ENCODE measurements at regions not wholly inside any gene's neighbourhood (a gene's known extent, or its start where the extent isn't known, plus 50 kb on each side); places are given as distances from the start of the nearest gene placed in this dataset.
"Not testable (repeated sequence)": the region's sequence is repeated elsewhere in the genome, so short reads cannot be mapped to it uniquely, and the experiment has no call there.

DNA sequence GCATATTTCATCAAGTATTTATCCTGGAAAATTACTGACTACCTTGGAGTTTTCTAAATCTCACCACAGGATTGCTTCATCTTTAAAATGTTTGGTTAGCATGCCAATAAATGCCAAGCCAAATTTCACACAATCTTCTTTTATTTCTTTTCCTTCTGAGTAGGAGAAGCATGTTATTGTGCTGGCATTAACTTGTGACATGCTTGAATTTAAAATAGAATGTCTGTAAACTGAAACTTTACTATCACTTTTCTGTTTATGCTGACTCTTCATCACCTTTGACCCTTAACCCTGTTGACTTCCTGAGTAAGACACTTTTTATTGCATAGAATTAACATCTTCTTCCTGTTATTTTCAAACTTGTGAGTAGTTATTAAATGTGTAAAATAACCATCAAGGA is 56.2 kb upstream of the LRRTM4 start:
- no peaks in the 10 kb centered on the region for H3K27me3 ChIP-seq

DNA sequence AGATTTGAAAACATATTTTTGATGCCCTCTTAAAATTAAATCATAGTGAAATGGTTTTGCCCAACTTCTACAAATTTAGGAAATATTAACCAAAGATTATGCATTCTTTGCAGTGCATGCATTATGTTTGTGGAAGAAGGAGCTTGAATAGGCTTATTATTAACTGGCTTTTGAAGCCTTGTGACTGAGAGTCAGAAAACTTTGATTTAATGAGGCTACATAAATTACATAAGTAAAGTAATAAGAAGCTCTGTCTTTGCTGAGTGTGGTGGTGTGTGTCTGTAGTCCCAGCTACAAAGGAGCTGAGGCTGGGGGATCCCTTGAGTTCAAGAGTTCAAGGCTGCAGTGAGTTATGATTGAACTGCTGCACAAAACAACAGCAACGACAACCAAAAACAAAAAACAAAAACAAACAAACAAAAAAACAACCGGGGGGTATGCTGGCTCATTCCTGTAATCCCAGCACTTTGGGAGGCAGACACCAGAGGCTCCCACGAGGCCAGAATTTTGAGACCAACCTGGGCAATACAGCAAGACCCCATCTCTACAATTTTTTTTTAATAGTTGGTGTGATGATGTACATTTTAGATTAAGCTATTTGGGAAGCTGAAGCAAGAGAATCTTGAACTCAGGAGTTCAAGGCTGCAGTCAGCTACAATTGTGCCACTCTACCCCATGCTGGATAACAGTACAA is 57.0 kb upstream of the LRRTM4 start:
- intact Hi-C loops (cut with DNase I), result no loop called here
- no peak overlapping the region for H3K4me3 ChIP-seq
- H3K27me3 ChIP-seq, result no peaks in the 10 kb centered on the region
- no peak overlapping the region for H3K27ac ChIP-seq
- H3K4me1 ChIP-seq, result no peaks in the 10 kb centered on the region
- no peaks in the 10 kb centered on the region for H3K36me3 ChIP-seq
- H3K9me3 ChIP-seq, result no peaks in the 10 kb centered on the region
- TF ChIP-seq, protein P1, sequence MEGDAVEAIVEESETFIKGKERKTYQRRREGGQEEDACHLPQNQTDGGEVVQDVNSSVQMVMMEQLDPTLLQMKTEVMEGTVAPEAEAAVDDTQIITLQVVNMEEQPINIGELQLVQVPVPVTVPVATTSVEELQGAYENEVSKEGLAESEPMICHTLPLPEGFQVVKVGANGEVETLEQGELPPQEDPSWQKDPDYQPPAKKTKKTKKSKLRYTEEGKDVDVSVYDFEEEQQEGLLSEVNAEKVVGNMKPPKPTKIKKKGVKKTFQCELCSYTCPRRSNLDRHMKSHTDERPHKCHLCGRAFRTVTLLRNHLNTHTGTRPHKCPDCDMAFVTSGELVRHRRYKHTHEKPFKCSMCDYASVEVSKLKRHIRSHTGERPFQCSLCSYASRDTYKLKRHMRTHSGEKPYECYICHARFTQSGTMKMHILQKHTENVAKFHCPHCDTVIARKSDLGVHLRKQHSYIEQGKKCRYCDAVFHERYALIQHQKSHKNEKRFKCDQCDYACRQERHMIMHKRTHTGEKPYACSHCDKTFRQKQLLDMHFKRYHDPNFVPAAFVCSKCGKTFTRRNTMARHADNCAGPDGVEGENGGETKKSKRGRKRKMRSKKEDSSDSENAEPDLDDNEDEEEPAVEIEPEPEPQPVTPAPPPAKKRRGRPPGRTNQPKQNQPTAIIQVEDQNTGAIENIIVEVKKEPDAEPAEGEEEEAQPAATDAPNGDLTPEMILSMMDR (IDR thresholded peaks at IDR 0.05), result no peak
- no peak for DNase-seq (ENCODE audit: low spot score in 2 of 2)

More for the DNA sequence above, 56.2 kb upstream of the LRRTM4 start:
- H3K4me1 ChIP-seq, result no peaks in the 10 kb centered on the region
- DNase-seq (ENCODE audit: low spot score in 2 of 2), result no peak
- H3K9me3 ChIP-seq, result no peaks in the 10 kb centered on the region
- TF ChIP-seq, protein P1 (IDR thresholded peaks at IDR 0.05), result no peak
- no peak overlapping the region for H3K4me3 ChIP-seq
- no peak overlapping the region for H3K27ac ChIP-seq
- intact Hi-C loops (cut with DNase I), result no loop called here
- H3K36me3 ChIP-seq, result no peaks in the 10 kb centered on the region

DNA sequence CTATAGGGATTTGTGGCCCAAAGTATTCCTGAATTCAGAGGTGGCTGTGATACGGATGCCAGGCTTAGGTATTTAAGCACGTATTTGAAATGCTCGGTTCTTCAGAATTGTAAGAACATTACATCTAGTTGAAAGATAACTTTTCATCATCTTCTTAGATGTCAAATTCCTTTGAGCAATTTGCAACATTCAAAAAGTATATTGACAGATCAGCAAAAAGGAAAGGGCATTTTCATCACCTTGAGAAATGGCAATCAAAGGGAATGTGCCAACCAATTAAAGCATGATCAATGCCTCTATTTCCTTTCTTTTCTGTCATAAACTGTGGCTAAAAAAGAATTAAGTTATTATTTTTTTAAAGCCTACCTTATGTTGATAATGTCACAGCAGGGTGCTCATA is 66.3 kb upstream of the LRRTM4 start:
- Histone ChIP-seq H3K9me3 (no peaks in the 10 kb centered on the region), H3K36me3 (no peaks in the 10 kb centered on the region), H3K4me1 (no peaks in the 10 kb centered on the region), H3K27me3 (no peaks in the 10 kb centered on the region), H3K4me3 (no peak overlapping the region), H3K27ac (no peak overlapping the region)
- no peak for DNase-seq (ENCODE audit: low spot score in 2 of 2)
- intact Hi-C loops (cut with DNase I), result no loop called here
- TF ChIP-seq, protein P1 (IDR thresholded peaks at IDR 0.05), result no peak

DNA sequence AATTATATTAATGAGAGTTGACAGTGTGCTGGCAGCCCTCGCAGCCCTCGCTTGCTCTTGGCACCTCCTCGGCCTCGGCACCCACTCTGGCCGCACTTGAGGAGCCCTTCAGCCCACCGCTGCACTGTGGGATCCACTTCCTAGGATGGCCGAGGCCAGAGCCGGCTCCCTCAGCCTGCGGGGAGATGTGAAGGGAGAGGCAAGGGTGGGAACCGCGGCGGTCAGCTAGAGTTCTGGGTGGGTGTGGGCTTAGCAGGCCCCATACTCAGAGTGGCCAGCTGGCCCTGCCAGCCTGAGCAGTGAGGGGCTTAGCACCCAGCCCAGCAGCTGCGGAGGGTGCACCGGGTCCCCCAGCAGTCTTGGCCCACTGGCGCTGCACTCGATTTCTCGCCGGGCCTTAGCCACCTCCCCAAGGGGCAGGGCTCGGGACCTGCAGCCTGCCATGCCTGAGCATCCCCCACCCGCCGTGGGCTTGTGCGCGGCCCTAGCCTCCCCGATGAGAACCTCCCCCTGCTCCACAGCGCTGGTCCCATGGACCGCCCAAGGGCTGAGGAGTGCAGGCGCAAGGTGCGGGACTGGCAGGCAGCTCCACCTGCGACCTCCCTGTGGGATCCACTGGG is 68.2 kb upstream of the LRRTM4 start:
- TF ChIP-seq, protein P1 (IDR thresholded peaks at IDR 0.05), result no peak
- no peaks in the 10 kb centered on the region for H3K36me3 ChIP-seq
- H3K27me3 ChIP-seq, result no peaks in the 10 kb centered on the region
- DNase-seq (ENCODE audit: low spot score in 2 of 2), result no peak
- no peak overlapping the region for H3K4me3 ChIP-seq
- intact Hi-C loops (cut with DNase I), result no loop called here
- no peaks in the 10 kb centered on the region for H3K4me1 ChIP-seq
- no peak overlapping the region for H3K27ac ChIP-seq
- no peaks in the 10 kb centered on the region for H3K9me3 ChIP-seq

DNA sequence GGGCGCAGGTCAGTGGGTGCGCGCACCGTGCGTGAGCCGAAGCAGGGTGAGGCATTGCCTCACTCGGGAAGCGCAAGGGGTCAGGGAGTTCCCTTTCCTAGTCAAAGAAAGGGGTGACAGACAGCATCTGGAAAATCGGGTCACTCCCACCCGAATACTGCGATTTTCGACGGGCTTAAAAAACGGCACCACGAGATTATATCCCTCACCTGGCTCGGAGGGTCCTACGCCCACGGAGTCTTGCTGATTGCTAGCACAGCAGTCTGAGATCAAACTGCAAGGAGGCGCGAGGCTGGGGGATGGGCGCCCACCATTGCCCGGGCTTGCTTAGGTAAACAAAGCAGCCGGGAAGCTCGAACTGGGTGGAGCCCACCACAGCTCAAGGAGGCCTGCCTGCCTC is 70.8 kb upstream of the LRRTM4 start:
- H3K36me3 ChIP-seq; intact Hi-C loops (cut with DNase I); H3K4me1 ChIP-seq; DNase-seq (ENCODE audit: low spot score in 2 of 2); H3K4me3 ChIP-seq; H3K27me3 ChIP-seq; H3K27ac ChIP-seq; H3K9me3 ChIP-seq: not testable (repeated sequence)

DNA sequence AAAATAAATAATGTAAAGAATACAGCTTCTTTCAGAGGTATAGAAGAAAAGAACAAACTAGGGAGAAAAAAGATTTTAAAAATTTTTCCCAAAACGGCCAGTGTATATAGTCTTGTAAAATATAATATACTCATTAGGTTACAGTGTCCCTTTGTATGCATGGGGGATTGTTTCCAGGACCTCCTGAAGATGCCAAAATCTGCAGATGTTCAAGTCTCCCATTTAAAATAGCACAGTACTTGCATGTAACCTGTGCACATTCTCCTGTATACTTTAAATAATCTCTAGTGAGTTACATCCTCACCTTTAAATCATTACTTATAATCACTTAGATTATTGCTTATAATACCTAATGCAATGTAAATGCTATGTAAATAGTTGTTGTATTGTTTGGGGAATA is 80.6 kb upstream of the LRRTM4 start:
- no peak overlapping the region for H3K4me3 ChIP-seq
- H3K36me3 ChIP-seq, result no peaks in the 10 kb centered on the region
- no peak overlapping the region for H3K27ac ChIP-seq
- TF ChIP-seq, protein P1 (IDR thresholded peaks at IDR 0.05), result no peak
- H3K4me1 ChIP-seq, result no peaks in the 10 kb centered on the region
- DNase-seq (ENCODE audit: low spot score in 2 of 2), result no peak
- no peaks in the 10 kb centered on the region for H3K9me3 ChIP-seq
- intact Hi-C loops (cut with DNase I), result no loop called here
- H3K27me3 ChIP-seq, result no peaks in the 10 kb centered on the region
